ENCODE measurements at regions not wholly inside any gene's neighbourhood (a gene's known extent, or its start where the extent isn't known, plus 50 kb on each side); places are given as distances from the start of the nearest gene placed in this dataset.

DNA sequence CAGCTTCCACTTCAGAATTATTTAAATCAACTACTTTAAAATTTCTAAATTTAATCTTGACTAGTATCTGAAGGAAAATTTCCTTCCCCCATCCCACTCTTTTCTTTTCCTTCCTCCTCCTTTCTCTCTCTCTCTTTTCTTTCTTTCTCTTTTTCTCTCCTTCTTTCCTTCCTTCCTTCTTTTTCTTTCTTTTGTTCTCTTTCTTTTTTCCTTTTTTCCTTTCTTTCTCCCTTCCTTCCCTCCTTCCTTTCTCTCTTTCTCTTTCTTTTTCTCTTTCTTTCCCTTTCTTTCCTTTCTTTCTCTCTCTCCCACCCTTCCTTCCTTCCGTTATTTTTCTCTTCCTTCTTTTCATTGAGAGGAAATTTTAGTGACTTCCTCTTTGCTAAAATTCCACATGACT, 132.0 kb upstream of the CDH19 start:
- TF ChIP-seq, protein P1, sequence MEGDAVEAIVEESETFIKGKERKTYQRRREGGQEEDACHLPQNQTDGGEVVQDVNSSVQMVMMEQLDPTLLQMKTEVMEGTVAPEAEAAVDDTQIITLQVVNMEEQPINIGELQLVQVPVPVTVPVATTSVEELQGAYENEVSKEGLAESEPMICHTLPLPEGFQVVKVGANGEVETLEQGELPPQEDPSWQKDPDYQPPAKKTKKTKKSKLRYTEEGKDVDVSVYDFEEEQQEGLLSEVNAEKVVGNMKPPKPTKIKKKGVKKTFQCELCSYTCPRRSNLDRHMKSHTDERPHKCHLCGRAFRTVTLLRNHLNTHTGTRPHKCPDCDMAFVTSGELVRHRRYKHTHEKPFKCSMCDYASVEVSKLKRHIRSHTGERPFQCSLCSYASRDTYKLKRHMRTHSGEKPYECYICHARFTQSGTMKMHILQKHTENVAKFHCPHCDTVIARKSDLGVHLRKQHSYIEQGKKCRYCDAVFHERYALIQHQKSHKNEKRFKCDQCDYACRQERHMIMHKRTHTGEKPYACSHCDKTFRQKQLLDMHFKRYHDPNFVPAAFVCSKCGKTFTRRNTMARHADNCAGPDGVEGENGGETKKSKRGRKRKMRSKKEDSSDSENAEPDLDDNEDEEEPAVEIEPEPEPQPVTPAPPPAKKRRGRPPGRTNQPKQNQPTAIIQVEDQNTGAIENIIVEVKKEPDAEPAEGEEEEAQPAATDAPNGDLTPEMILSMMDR (IDR thresholded peaks at IDR 0.05 in 4 of 5, conservative IDR thresholded peaks at IDR 0.05 in 1 of 5): no peak
- TF ChIP-seq POLR2A (IDR thresholded peaks at IDR 0.05): no peak

All from gastrocnemius medialis (tissue), 4 donors.